ENCODE measurements at regions not wholly inside any gene's neighbourhood (a gene's known extent, or its start where the extent isn't known, plus 50 kb on each side); places are given as distances from the start of the nearest gene placed in this dataset.
"Not testable (repeated sequence)": the region's sequence is repeated elsewhere in the genome, so short reads cannot be mapped to it uniquely, and the experiment has no call there.

- H3K4me3 ChIP-seq (ENCODE audit: low read depth, low read length): no peak overlapping the region
- no peak for TF ChIP-seq CTCF (conservative IDR thresholded peaks at IDR 0.05; ENCODE audit: low read depth, low read length)
- DNase-seq (ENCODE audit: low read depth): no peak
Measured at GRCh38 chr6:99145738-99146137, 198.0 kb upstream of the FBXL4 start.

GRCh38 chr6:99143108-99143861 is 195.5 kb upstream of the FBXL4 start:
- no peak for DNase-seq (ENCODE audit: low read depth)
- H3K4me3 ChIP-seq (ENCODE audit: low read depth, low read length): no peak overlapping the region
- no peak for TF ChIP-seq CTCF (conservative IDR thresholded peaks at IDR 0.05; ENCODE audit: low read depth, low read length)

GRCh38 chr6:99141906-99142305 is 194.2 kb upstream of the FBXL4 start:
- H3K4me3 ChIP-seq (ENCODE audit: low read depth, low read length); DNase-seq (ENCODE audit: low read depth): not testable (repeated sequence)

GRCh38 chr6:99138445-99138844 is 190.7 kb upstream of the FBXL4 start:
- no peak for DNase-seq (ENCODE audit: low read depth)
- H3K4me3 ChIP-seq (ENCODE audit: low read depth, low read length): no peak overlapping the region
- no peak for TF ChIP-seq CTCF (conservative IDR thresholded peaks at IDR 0.05; ENCODE audit: low read depth, low read length)

GRCh38 chr6:99137314-99137713 is 189.6 kb upstream of the FBXL4 start:
- H3K4me3 ChIP-seq (ENCODE audit: low read depth, low read length): no peak overlapping the region
- DNase-seq (ENCODE audit: low read depth): no peak
- no peak for TF ChIP-seq CTCF (conservative IDR thresholded peaks at IDR 0.05; ENCODE audit: low read depth, low read length)

GRCh38 chr6:99136488-99136887 is 188.7 kb upstream of the FBXL4 start:
- no peak for TF ChIP-seq CTCF (conservative IDR thresholded peaks at IDR 0.05; ENCODE audit: low read depth, low read length)
- no peak overlapping the region for H3K4me3 ChIP-seq (ENCODE audit: low read depth, low read length)
- no peak for DNase-seq (ENCODE audit: low read depth)

DNA sequence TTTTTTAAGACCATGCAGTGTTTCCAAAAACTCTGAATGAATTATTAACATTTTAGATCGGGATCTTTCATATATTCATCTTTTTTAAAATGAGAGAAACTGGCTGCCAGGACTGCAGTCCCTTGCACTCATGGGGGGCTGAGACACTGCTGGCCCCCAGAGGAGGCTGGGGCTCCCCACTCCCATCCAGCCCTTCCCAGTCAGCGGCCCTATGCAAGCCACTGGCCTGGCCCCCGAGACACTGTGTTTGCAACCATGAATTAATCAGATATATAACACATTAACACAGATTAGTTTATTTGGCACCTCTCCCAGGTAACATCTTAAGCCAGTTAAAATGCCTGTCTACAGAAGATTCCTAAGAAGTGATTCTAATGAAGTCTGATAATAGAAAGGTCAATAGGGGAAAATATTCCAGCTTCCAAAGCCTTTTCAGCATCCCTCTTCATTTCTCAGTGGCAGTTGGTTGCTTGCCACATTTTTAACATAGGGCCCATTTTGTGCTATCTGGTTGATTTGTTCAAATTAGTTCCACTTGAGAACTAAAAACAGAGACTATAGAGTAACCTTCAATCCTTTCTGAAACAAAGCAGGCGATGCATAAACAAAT is 184.4 kb upstream of the FBXL4 start:
- TF ChIP-seq CTCF (conservative IDR thresholded peaks at IDR 0.05; ENCODE audit: low read depth, low read length): no peak
- DNase-seq (ENCODE audit: low read depth): no peak
- no peak overlapping the region for H3K4me3 ChIP-seq (ENCODE audit: low read depth, low read length)
